Gastroesophageal sphincter (tissue), 3 donors: ENCODE measurements at regions not wholly inside any gene's neighbourhood (a gene's known extent, or its start where the extent isn't known, plus 50 kb on each side); places are given as distances from the start of the nearest gene placed in this dataset.

ENCODE experiments used
- POLR2A ChIP-seq, 2 donors: fragments of 450-650 bp; IDR thresholded peaks; one replicate each; pipeline ENCODE4 v1.6.1; 2017; ENCODE audit warnings: antibody characterized with exemption in 2 of 2, mild to moderate bottlenecking in 2 of 2, moderate library complexity in 1 of 2
- POLR2AphosphoS5 ChIP-seq: sonication (generic); formaldehyde crosslinking; IDR thresholded peaks from one replicate; pipeline ENCODE4 v1.6.1; 2017; ENCODE audit warnings: antibody characterized with exemption
- TF ChIP-seq, protein P1 (sequence below), 4 experiments: fragments of 200-600 bp in 2 of 4; fragments of 450-650 bp in 2 of 4; sonication (generic) in 1 of 4; IDR thresholded peaks; one replicate each; pipeline ENCODE4 v1.5.1; 2017 to 2019; ENCODE audit warnings: antibody characterized with exemption in 4 of 4, mild to moderate bottlenecking in 2 of 4, moderate library complexity in 2 of 4

DNA sequence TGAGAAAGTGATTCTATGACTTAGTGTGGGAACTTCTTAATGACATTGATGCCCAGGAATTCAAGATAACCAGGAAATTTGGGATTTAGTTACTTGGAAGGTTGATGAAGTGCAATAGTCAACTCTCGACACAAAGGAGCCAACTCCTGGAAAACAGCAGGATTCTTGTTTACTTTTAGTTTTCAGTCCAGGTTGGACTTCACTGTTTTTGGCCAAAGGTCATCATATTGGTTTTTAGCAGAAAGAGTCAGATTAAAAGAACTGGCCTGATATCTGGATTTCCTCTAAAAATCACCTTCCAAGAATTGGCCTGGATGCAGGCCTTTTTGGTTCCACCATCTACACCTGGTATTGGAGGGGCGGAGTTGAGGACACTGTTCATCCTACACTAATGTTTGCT is 60.1 kb upstream of the SALL1 start:
- no peak for TF ChIP-seq POLR2A (IDR thresholded peaks at IDR 0.05)
- TF ChIP-seq, protein P1, sequence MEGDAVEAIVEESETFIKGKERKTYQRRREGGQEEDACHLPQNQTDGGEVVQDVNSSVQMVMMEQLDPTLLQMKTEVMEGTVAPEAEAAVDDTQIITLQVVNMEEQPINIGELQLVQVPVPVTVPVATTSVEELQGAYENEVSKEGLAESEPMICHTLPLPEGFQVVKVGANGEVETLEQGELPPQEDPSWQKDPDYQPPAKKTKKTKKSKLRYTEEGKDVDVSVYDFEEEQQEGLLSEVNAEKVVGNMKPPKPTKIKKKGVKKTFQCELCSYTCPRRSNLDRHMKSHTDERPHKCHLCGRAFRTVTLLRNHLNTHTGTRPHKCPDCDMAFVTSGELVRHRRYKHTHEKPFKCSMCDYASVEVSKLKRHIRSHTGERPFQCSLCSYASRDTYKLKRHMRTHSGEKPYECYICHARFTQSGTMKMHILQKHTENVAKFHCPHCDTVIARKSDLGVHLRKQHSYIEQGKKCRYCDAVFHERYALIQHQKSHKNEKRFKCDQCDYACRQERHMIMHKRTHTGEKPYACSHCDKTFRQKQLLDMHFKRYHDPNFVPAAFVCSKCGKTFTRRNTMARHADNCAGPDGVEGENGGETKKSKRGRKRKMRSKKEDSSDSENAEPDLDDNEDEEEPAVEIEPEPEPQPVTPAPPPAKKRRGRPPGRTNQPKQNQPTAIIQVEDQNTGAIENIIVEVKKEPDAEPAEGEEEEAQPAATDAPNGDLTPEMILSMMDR (IDR thresholded peaks at IDR 0.05): no peak
- no peak for TF ChIP-seq POLR2AphosphoS5
